Skeletal muscle tissue (tissue), 3 donors: ENCODE measurements at regions not wholly inside any gene's neighbourhood (a gene's known extent, or its start where the extent isn't known, plus 50 kb on each side); places are given as distances from the start of the nearest gene placed in this dataset.

Experiments used
- H3K27ac ChIP-seq: one replicate; pipeline ENCODE4 v1.7.0; 2013; ENCODE audit warnings: mild to moderate bottlenecking, low read depth, low read length, inconsistent platforms
- H3K27me3 ChIP-seq, 3 donors: one replicate each; pipeline ENCODE4 v1.7.0; 2013; ENCODE audit warnings: low read length in 3 of 3; ENCODE audit not compliant: control insufficient read depth in 3 of 3, insufficient read depth in 3 of 3
- H3K36me3 ChIP-seq, 3 donors: one replicate each; pipeline ENCODE4 v1.7.0; 2013; ENCODE audit warnings: low read length in 3 of 3; ENCODE audit not compliant: control insufficient read depth in 3 of 3, insufficient read depth in 3 of 3
- H3K4me1 ChIP-seq, 3 donors: one replicate each; pipeline ENCODE4 v1.7.0; 2013; ENCODE audit warnings: low read length in 3 of 3, mild to moderate bottlenecking in 3 of 3; ENCODE audit not compliant: control insufficient read depth in 3 of 3, insufficient read depth in 3 of 3
- H3K4me3 ChIP-seq, 3 donors: one replicate each; pipeline ENCODE4 v1.7.0; 2013; ENCODE audit warnings: low read length in 3 of 3
- H3K9ac ChIP-seq, 3 donors: one replicate each; pipeline ENCODE4 v1.7.0; 2013; ENCODE audit warnings: low read length in 3 of 3, mild to moderate bottlenecking in 3 of 3, moderate library complexity in 2 of 3, low read depth in 1 of 3
- H3K9me3 ChIP-seq, 3 donors: one replicate each; pipeline ENCODE4 v1.7.0; 2013; ENCODE audit warnings: low read length in 3 of 3; ENCODE audit not compliant: control insufficient read depth in 3 of 3
- donor health status: Osteomylitis.

GRCh38 chr7:156533964-156534363 is 106.6 kb upstream of the RNF32 start:
- H3K9me3 ChIP-seq, result no peaks in the 10 kb centered on the region
- no peaks in the 10 kb centered on the region for H3K36me3 ChIP-seq
- no peak overlapping the region for H3K9ac ChIP-seq
- no peak overlapping the region for H3K4me3 ChIP-seq
- H3K4me1 ChIP-seq, result no peaks in the 10 kb centered on the region
- H3K27me3 ChIP-seq, result no peaks in the 10 kb centered on the region
- no peak overlapping the region for H3K27ac ChIP-seq

- Histone ChIP-seq H3K27ac (no peak overlapping the region), H3K4me1 (no peaks in the 10 kb centered on the region), H3K9ac (no peak overlapping the region), H3K4me3 (no peak overlapping the region), H3K27me3 (no peaks in the 10 kb centered on the region), H3K9me3 (no peaks in the 10 kb centered on the region), H3K36me3 (no peaks in the 10 kb centered on the region)
Observed at GRCh38 chr7:156533420-156533819, 107.2 kb upstream of the RNF32 start.

- Histone ChIP-seq H3K4me3 (no peak overlapping the region), H3K27ac (no peak overlapping the region), H3K27me3 (no peaks in the 10 kb centered on the region), H3K9me3 (no peaks in the 10 kb centered on the region), H3K9ac (no peak overlapping the region), H3K36me3 (no peaks in the 10 kb centered on the region), H3K4me1 (no peaks in the 10 kb centered on the region)
Observed at GRCh38 chr7:156532016-156532602, 108.5 kb upstream of the RNF32 start.

- Histone ChIP-seq H3K9ac (no peak overlapping the region), H3K27ac (no peak overlapping the region), H3K4me3 (no peak overlapping the region), H3K36me3 (no peaks in the 10 kb centered on the region), H3K27me3 (no peaks in the 10 kb centered on the region), H3K4me1 (no peaks in the 10 kb centered on the region), H3K9me3 (no peaks in the 10 kb centered on the region)
Observed at GRCh38 chr7:156529956-156530355, 110.6 kb upstream of the RNF32 start.

GRCh38 chr7:156527458-156527890 is 113.1 kb upstream of the RNF32 start:
- H3K4me1 ChIP-seq, result no peaks in the 10 kb centered on the region
- H3K27me3 ChIP-seq, result no peaks in the 10 kb centered on the region
- H3K4me3 ChIP-seq, result no peak overlapping the region
- H3K9ac ChIP-seq, result no peak overlapping the region
- no peaks in the 10 kb centered on the region for H3K9me3 ChIP-seq
- no peak overlapping the region for H3K27ac ChIP-seq
- no peaks in the 10 kb centered on the region for H3K36me3 ChIP-seq

- H3K27me3 ChIP-seq, result no peaks in the 10 kb centered on the region
- H3K9me3 ChIP-seq, result no peaks in the 10 kb centered on the region
- no peak overlapping the region for H3K4me3 ChIP-seq
- no peak overlapping the region for H3K9ac ChIP-seq
- no peaks in the 10 kb centered on the region for H3K36me3 ChIP-seq
- no peak overlapping the region for H3K27ac ChIP-seq
- H3K4me1 ChIP-seq, result no peaks in the 10 kb centered on the region
Observed at GRCh38 chr7:156524818-156525597, 115.6 kb upstream of the RNF32 start.

- Histone ChIP-seq H3K9ac (no peak overlapping the region), H3K4me1 (no peaks in the 10 kb centered on the region), H3K36me3 (no peaks in the 10 kb centered on the region), H3K27ac (no peak overlapping the region), H3K27me3 (no peaks in the 10 kb centered on the region), H3K4me3 (no peak overlapping the region), H3K9me3 (no peaks in the 10 kb centered on the region)
Observed at GRCh38 chr7:156523447-156524048, 117.0 kb upstream of the RNF32 start.

- Histone ChIP-seq H3K27ac (no peak overlapping the region), H3K9ac (no peak overlapping the region), H3K36me3 (no peaks in the 10 kb centered on the region), H3K27me3 (no peaks in the 10 kb centered on the region), H3K9me3 (peaks cover 0 to 3% (median 0%) of the 10 kb centered on the region in 3 donors), H3K4me3 (no peak overlapping the region), H3K4me1 (no peaks in the 10 kb centered on the region)
Observed at GRCh38 chr7:156522801-156523200, 117.8 kb upstream of the RNF32 start.

GRCh38 chr7:156519070-156519469 is 121.5 kb upstream of the RNF32 start:
- Histone ChIP-seq H3K4me3 (no peak overlapping the region), H3K27me3 (peaks cover 0 to 3% (median 0%) of the 10 kb centered on the region in 3 donors), H3K27ac (no peak overlapping the region), H3K4me1 (peaks cover 0 to 2% (median 0%) of the 10 kb centered on the region in 3 donors), H3K9me3 (peaks cover 0 to 3% (median 0%) of the 10 kb centered on the region in 3 donors), H3K36me3 (no peaks in the 10 kb centered on the region), H3K9ac (no peak overlapping the region)

- Histone ChIP-seq H3K27me3 (peaks cover 0 to 3% (median 0%) of the 10 kb centered on the region in 3 donors), H3K36me3 (no peaks in the 10 kb centered on the region), H3K9me3 (peaks cover 0 to 3% (median 0%) of the 10 kb centered on the region in 3 donors), H3K27ac (no peak overlapping the region), H3K4me1 (peaks cover 0 to 2% (median 0%) of the 10 kb centered on the region in 3 donors), H3K9ac (no peak overlapping the region), H3K4me3 (no peak overlapping the region)
Observed at GRCh38 chr7:156518466-156518865, 122.1 kb upstream of the RNF32 start.
